Fibroblast of lung (primary cell): ENCODE measurements at regions not wholly inside any gene's neighbourhood (a gene's known extent, or its start where the extent isn't known, plus 50 kb on each side); places are given as distances from the start of the nearest gene placed in this dataset.

Experiments used
- DNase-seq, 2 donors: peaks; one replicate each; pipeline versions ENCODE4 v3.0.0 to v3.0.0-alpha.2; 2010; ENCODE audit warnings: low read depth in 2 of 2
- H2AFZ ChIP-seq: 2 replicates; pipeline ENCODE4 v1.5.1; 2012; ENCODE audit warnings: low read length, control low read depth, inconsistent platforms
- H3K27ac ChIP-seq: 2 replicates; pipeline ENCODE4 v1.5.1; 2011; ENCODE audit warnings: low read length, control low read depth; ENCODE audit not compliant: insufficient read depth
- H3K27me3 ChIP-seq: 2 replicates; pipeline ENCODE4 v1.5.1; 2011; ENCODE audit warnings: mild to moderate bottlenecking, low read length; ENCODE audit not compliant: control insufficient read depth, insufficient read depth
- H3K36me3 ChIP-seq: 2 replicates; pipeline ENCODE4 v1.5.1; 2011; ENCODE audit warnings: low read length; ENCODE audit not compliant: control insufficient read depth, insufficient read depth
- H3K4me1 ChIP-seq: 2 replicates; pipeline ENCODE4 v1.5.1; 2011; ENCODE audit warnings: low read length; ENCODE audit not compliant: control insufficient read depth, insufficient read depth; ENCODE audit errors: extremely low read depth
- H3K4me2 ChIP-seq: 2 replicates; pipeline ENCODE4 v1.5.1; 2011; ENCODE audit warnings: low read length, control low read depth; ENCODE audit not compliant: insufficient read depth; ENCODE audit errors: extremely low read depth
- H3K4me3 ChIP-seq, 4 experiments: fragments of 200-600 bp in 1 of 4; sonication (generic) in 1 of 4; replicated peaks in 1 of 4; 2 replicates each; pipeline ENCODE4 v1.5.1; 2011 to 2016; ENCODE audit warnings: low read length in 4 of 4, low read depth in 3 of 4, mild to moderate bottlenecking in 3 of 4, control low read depth in 2 of 4, inconsistent platforms in 1 of 4, mixed read lengths in 1 of 4; ENCODE audit not compliant: insufficient read depth in 1 of 4; ENCODE audit errors: control extremely low read depth in 1 of 4
- H3K79me2 ChIP-seq: 2 replicates; pipeline ENCODE4 v1.5.1; 2012; ENCODE audit warnings: mild to moderate bottlenecking, low read length, inconsistent platforms; ENCODE audit not compliant: control insufficient read depth, insufficient read depth
- H3K9ac ChIP-seq: 2 replicates; pipeline ENCODE4 v1.5.1; 2011; ENCODE audit warnings: mild to moderate bottlenecking, low read length, control low read depth; ENCODE audit not compliant: insufficient read depth
- H3K9me3 ChIP-seq: 2 replicates; pipeline ENCODE4 v1.5.1; 2012; ENCODE audit warnings: low read depth, low read length; ENCODE audit not compliant: control insufficient read depth, insufficient read depth
- H4K20me1 ChIP-seq: 2 replicates; pipeline ENCODE4 v1.5.1; 2011; ENCODE audit warnings: low read length; ENCODE audit not compliant: control insufficient read depth, insufficient read depth; ENCODE audit errors: extremely low read depth
- EZH2 ChIP-seq: IDR thresholded peaks from 2 replicates; pipeline ENCODE4 v1.5.1; 2012; ENCODE audit warnings: low read length, control low read depth, mild to moderate bottlenecking; ENCODE audit errors: missing control alignments
- TF ChIP-seq, protein P1 (sequence below), 2 donors: IDR thresholded peaks in 1 of 2; conservative IDR thresholded peaks in 1 of 2; 1 replicate in 1 of 2; 2 replicates in 1 of 2; pipeline ENCODE4 v1.5.1; 2011 to 2012; ENCODE audit warnings: low read length in 2 of 2, control low read depth in 1 of 2, inconsistent platforms in 1 of 2, low read depth in 1 of 2, mild to moderate bottlenecking in 1 of 2

DNA sequence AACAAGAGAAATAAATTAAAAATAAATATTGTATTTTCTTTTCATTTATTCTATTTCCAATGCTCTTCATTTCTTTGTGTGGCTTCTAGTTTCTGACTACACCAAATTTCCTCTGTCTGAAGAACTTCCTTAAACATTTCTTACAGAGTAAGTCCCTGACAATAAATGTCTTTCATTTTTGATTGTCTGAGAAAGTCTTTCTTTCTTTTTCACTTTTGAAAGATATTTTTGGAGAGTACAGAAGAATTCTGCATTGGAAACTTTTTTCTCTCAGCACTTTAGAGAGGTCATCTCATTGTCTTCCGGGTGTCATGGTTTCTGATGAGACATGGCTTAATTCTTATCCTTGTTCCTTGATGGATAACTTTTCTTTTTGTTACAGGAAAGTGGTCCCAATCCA is 119.6 kb downstream of the MOBP start:
- Histone ChIP-seq H3K79me2 (no peaks in the 10 kb centered on the region), H3K27ac (no peak overlapping the region), H3K9me3 (no peaks in the 10 kb centered on the region), H3K36me3 (no peaks in the 10 kb centered on the region), H3K9ac (no peak overlapping the region), H3K4me3 (no peak overlapping the region), H2AFZ (no peak overlapping the region), H3K27me3 (no peaks in the 10 kb centered on the region), H4K20me1 (no peaks in the 10 kb centered on the region), H3K4me2 (no peak overlapping the region), H3K4me1 (no peaks in the 10 kb centered on the region)
- TF ChIP-seq, protein P1, sequence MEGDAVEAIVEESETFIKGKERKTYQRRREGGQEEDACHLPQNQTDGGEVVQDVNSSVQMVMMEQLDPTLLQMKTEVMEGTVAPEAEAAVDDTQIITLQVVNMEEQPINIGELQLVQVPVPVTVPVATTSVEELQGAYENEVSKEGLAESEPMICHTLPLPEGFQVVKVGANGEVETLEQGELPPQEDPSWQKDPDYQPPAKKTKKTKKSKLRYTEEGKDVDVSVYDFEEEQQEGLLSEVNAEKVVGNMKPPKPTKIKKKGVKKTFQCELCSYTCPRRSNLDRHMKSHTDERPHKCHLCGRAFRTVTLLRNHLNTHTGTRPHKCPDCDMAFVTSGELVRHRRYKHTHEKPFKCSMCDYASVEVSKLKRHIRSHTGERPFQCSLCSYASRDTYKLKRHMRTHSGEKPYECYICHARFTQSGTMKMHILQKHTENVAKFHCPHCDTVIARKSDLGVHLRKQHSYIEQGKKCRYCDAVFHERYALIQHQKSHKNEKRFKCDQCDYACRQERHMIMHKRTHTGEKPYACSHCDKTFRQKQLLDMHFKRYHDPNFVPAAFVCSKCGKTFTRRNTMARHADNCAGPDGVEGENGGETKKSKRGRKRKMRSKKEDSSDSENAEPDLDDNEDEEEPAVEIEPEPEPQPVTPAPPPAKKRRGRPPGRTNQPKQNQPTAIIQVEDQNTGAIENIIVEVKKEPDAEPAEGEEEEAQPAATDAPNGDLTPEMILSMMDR (conservative IDR thresholded peaks at IDR 0.05 in 1 of 2, IDR thresholded peaks at IDR 0.05 in 1 of 2; ENCODE audit: low read depth in 1 of 2, low read length in 2 of 2): no peak
- no peak for TF ChIP-seq EZH2
- no peak for DNase-seq

DNA sequence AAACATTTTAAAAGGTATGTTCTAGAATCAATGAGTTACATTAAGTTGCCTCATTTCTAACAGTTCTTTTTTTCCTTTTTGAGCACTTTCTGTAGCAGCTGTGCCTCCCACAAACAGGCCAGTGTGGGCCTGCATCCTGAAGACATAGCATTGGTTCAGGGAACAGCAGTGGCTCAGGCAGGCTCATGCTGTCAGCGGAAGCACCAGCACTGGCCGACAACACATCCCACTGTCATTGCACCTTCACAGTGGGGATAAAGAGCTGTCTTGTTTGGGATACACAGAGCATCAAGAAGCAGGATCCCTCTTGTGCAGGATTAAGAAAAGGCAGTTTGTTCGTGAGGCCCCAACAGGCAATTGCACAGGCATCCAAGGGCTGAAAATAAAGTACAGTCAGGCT is 123.3 kb downstream of the MOBP start:
- no peaks in the 10 kb centered on the region for H3K27me3 ChIP-seq

DNA sequence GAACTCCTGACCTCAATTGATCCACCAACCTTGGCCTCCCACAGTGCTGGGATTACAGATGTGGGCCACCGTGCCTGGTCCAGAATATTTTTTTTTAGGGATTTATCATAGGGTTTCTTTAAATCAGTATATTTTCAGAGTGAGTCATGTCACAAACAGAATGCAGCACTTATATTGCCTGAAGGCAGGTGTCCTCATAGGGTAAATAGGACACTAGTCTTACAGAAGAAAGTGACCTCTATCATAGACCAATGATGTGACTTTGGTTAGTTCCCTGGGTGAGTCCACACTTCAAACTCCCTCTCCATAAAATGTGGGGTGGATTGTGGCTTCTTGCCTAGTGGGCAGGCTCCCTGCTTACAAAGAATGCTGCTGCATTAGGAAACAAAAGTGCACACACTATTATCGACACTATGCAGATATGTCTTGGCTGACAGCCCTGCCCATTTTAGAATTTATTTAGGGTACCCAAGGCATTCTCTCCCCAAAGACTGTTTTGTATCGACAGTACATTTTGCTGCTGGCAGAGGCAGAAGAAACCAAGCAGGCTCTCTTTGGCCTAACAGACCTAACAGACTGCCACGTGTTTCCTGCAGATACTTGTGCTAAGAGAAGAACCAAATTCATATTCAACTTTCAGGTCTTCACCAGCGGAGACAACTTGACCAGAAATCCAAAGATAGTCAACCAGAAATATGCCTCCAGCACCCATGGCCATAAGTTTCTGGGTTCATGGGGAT is 125.0 kb downstream of the MOBP start:
- H3K9me3 ChIP-seq: no peaks in the 10 kb centered on the region
- H3K79me2 ChIP-seq: no peaks in the 10 kb centered on the region
- DNase-seq: no peak

More for the DNA sequence above, 123.3 kb downstream of the MOBP start:
- Histone ChIP-seq H3K9me3 (no peaks in the 10 kb centered on the region), H3K4me1 (no peaks in the 10 kb centered on the region), H3K4me3 (no peak overlapping the region), H3K9ac (no peak overlapping the region), H3K79me2 (no peaks in the 10 kb centered on the region), H3K36me3 (no peaks in the 10 kb centered on the region), H3K27ac (no peak overlapping the region), H2AFZ (no peak overlapping the region), H3K4me2 (no peak overlapping the region), H4K20me1 (no peaks in the 10 kb centered on the region)
- no peak for DNase-seq
- TF ChIP-seq, protein P1 (conservative IDR thresholded peaks at IDR 0.05 in 1 of 2, IDR thresholded peaks at IDR 0.05 in 1 of 2; ENCODE audit: low read depth in 1 of 2, low read length in 2 of 2): no peak
- no peak for TF ChIP-seq EZH2

More for the DNA sequence above, 125.0 kb downstream of the MOBP start:
- Histone ChIP-seq H3K4me1 (no peaks in the 10 kb centered on the region), H4K20me1 (no peaks in the 10 kb centered on the region), H3K9ac (no peak overlapping the region), H3K4me3 (no peak overlapping the region), H2AFZ (no peak overlapping the region), H3K27me3 (no peaks in the 10 kb centered on the region), H3K27ac (no peak overlapping the region), H3K36me3 (no peaks in the 10 kb centered on the region), H3K4me2 (no peak overlapping the region)
- no peak for TF ChIP-seq EZH2
- TF ChIP-seq, protein P1 (conservative IDR thresholded peaks at IDR 0.05 in 1 of 2, IDR thresholded peaks at IDR 0.05 in 1 of 2; ENCODE audit: low read depth in 1 of 2, low read length in 2 of 2): no peak
